ENCODE measurements at regions not wholly inside any gene's neighbourhood (a gene's known extent, or its start where the extent isn't known, plus 50 kb on each side); places are given as distances from the start of the nearest gene placed in this dataset.

DNA sequence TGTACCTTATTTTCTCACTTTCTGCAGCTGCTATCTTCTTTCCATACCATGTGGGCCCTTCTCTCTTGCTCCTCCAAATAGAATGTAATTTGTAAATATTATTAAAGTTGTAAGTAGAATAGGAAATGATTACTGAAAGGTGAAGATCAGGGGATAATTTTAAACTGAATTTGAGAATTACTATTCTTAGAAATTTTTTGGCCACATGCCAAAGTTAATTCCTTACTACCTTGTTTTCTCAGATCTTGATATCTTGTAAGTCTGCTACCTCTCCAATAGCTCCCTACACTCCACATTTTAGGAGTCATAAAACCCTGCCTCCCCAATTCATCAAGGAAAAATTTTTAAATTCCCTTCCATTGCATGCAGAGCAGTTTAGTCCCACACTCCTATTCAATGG is 442.7 kb downstream of the SATB2 start:
- Histone ChIP-seq H3K4me3 (no peak overlapping the region), H3K36me3 (no peaks in the 10 kb centered on the region), H3K27ac (no peak overlapping the region), H3K27me3 (no peaks in the 10 kb centered on the region), H3K9me3 (peaks cover 0 to 12% (median 9%) of the 10 kb centered on the region in 11 donors), H3K4me1 (no peaks in the 10 kb centered on the region)
- ATAC-seq (no peak), DNase-seq (no peak)
- TF ChIP-seq, protein P1, sequence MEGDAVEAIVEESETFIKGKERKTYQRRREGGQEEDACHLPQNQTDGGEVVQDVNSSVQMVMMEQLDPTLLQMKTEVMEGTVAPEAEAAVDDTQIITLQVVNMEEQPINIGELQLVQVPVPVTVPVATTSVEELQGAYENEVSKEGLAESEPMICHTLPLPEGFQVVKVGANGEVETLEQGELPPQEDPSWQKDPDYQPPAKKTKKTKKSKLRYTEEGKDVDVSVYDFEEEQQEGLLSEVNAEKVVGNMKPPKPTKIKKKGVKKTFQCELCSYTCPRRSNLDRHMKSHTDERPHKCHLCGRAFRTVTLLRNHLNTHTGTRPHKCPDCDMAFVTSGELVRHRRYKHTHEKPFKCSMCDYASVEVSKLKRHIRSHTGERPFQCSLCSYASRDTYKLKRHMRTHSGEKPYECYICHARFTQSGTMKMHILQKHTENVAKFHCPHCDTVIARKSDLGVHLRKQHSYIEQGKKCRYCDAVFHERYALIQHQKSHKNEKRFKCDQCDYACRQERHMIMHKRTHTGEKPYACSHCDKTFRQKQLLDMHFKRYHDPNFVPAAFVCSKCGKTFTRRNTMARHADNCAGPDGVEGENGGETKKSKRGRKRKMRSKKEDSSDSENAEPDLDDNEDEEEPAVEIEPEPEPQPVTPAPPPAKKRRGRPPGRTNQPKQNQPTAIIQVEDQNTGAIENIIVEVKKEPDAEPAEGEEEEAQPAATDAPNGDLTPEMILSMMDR (IDR thresholded peaks at IDR 0.05) = no peak
- intact Hi-C loops (cut with DNase I) = no loop called here

- H3K27ac ChIP-seq = no peak overlapping the region
- H3K4me1 ChIP-seq = no peaks in the 10 kb centered on the region
- DNase-seq (no peak), ATAC-seq (no peak)
- peaks cover 0 to 20% (median 15%) of the 10 kb centered on the region in 11 donors for H3K9me3 ChIP-seq
- H3K4me3 ChIP-seq = no peak overlapping the region
- H3K27me3 ChIP-seq = no peaks in the 10 kb centered on the region
- TF ChIP-seq, protein P1 (IDR thresholded peaks at IDR 0.05) = no peak
- no peaks in the 10 kb centered on the region for H3K36me3 ChIP-seq
- WGBS, 2 donors = 81 to 90% methylated on average over 3 of the region's 3 CpGs
- intact Hi-C loops (cut with DNase I) = no loop called here
Measured at GRCh38 chr2:199014226-199014625, 443.5 kb downstream of the SATB2 start.

GRCh38 chr2:199011908-199012307 is 445.8 kb downstream of the SATB2 start:
- DNase-seq (no peak), ATAC-seq (no peak)
- whole genome bisulfite sequencing, 2 donors = 60 to 72% methylated on average over 4 of the region's 4 CpGs
- no peaks in the 10 kb centered on the region for H3K36me3 ChIP-seq
- no peak overlapping the region for H3K27ac ChIP-seq
- H3K27me3 ChIP-seq = no peaks in the 10 kb centered on the region
- H3K4me3 ChIP-seq = no peak overlapping the region
- intact Hi-C loops (cut with DNase I) = no loop called here
- TF ChIP-seq, protein P1 (IDR thresholded peaks at IDR 0.05) = no peak
- no peaks in the 10 kb centered on the region for H3K4me1 ChIP-seq
- H3K9me3 ChIP-seq = peaks cover 0 to 38% (median 27%) of the 10 kb centered on the region in 11 donors

DNA sequence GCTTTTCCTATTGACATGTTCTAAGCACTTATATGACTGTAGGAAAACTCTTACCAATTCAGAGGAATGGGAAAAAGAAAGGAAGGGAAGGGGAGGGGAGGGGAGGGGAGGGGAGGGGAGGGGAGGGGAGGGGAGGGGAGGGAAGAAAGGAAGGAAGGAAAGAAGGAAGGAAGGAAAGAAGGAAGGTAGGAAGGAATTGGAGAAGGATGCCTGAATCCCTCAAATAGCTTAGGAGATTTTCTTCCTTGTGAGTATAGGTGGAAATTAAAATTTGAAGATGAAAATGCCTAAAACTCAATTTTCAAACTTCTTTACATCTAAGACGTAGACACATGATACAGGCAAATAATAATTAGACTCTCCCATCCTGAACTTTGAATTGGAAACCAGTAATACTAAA is 463.1 kb downstream of the SATB2 start:
- H3K4me1 ChIP-seq = no peaks in the 10 kb centered on the region
- TF ChIP-seq, protein P1 (IDR thresholded peaks at IDR 0.05) = no peak
- no peak overlapping the region for H3K4me3 ChIP-seq
- peaks cover 0 to 13% (median 0%) of the 10 kb centered on the region in 11 donors for H3K9me3 ChIP-seq
- H3K36me3 ChIP-seq = no peaks in the 10 kb centered on the region
- intact Hi-C loops (cut with DNase I) = no loop called here
- ATAC-seq (no peak), DNase-seq (no peak)
- no peak overlapping the region for H3K27ac ChIP-seq
- H3K27me3 ChIP-seq = no peaks in the 10 kb centered on the region
- 47 to 48% methylated on average over 1 of the region's 1 CpG for WGBS, 2 donors

GRCh38 chr2:198991431-198991830 is 466.3 kb downstream of the SATB2 start:
- WGBS, 2 donors = 76 to 87% methylated on average over 2 of the region's 2 CpGs
- no peak overlapping the region for H3K27ac ChIP-seq
- intact Hi-C loops (cut with DNase I) = no loop called here
- no peak for DNase-seq
- no peaks in the 10 kb centered on the region for H3K27me3 ChIP-seq
- no peak for ATAC-seq
- TF ChIP-seq, protein P1 (IDR thresholded peaks at IDR 0.05) = no peak
- H3K36me3 ChIP-seq = no peaks in the 10 kb centered on the region
- no peaks in the 10 kb centered on the region for H3K4me1 ChIP-seq
- no peak overlapping the region for H3K4me3 ChIP-seq
- H3K9me3 ChIP-seq = peaks cover 0 to 18% (median 2%) of the 10 kb centered on the region in 11 donors
